ENCODE measurements at regions not wholly inside any gene's neighbourhood (a gene's known extent, or its start where the extent isn't known, plus 50 kb on each side); places are given as distances from the start of the nearest gene placed in this dataset.

GRCh38 chrX:26352891-26353430 lies 137.0 kb downstream of the MAGEB5 start:
- TF ChIP-seq CHD2 (IDR thresholded peaks at IDR 0.05; ENCODE audit: low read length, partially characterized antibody) (no peak), CTCF (IDR thresholded peaks at IDR 0.05) (no peak), SMC3 (IDR thresholded peaks at IDR 0.05) (no peak), MAX (IDR thresholded peaks at IDR 0.05) (no peak), MAZ (IDR thresholded peaks at IDR 0.05; ENCODE audit: borderline replicate concordance, low read depth, low read length) (no peak), EP300 (IDR thresholded peaks at IDR 0.05) (no peak), RCOR1 (IDR thresholded peaks at IDR 0.05; ENCODE audit: low read depth, low read length) (no peak), BHLHE40 (IDR thresholded peaks at IDR 0.05; ENCODE audit: low read depth, low read length) (no peak), HES2 (IDR thresholded peaks at IDR 0.05) (no peak), SREBF2 (IDR thresholded peaks at IDR 0.05) (no peak), POLR2A (IDR thresholded peaks at IDR 0.05; ENCODE audit: low read length) (no peak), ZC3H11A (IDR thresholded peaks at IDR 0.05) (no peak), CBX2 (IDR thresholded peaks at IDR 0.05; ENCODE audit: borderline replicate concordance, low read depth) (no peak), ESRRA (IDR thresholded peaks at IDR 0.05; ENCODE audit: borderline replicate concordance, low read length) (no peak)

Measured in A549 (cell line).